G401.6 (cell line): ENCODE measurements at regions not wholly inside any gene's neighbourhood (a gene's known extent, or its start where the extent isn't known, plus 50 kb on each side); places are given as distances from the start of the nearest gene placed in this dataset.
"Not testable (repeated sequence)": the region's sequence is repeated elsewhere in the genome, so short reads cannot be mapped to it uniquely, and the experiment has no call there.

ENCODE experiments used
- FAIRE-seq: peaks from 2 replicates; lab custom pipeline; 2012; peaks lifted over from hg19 to GRCh38; lab: Jason Lieb, UNC

DNA sequence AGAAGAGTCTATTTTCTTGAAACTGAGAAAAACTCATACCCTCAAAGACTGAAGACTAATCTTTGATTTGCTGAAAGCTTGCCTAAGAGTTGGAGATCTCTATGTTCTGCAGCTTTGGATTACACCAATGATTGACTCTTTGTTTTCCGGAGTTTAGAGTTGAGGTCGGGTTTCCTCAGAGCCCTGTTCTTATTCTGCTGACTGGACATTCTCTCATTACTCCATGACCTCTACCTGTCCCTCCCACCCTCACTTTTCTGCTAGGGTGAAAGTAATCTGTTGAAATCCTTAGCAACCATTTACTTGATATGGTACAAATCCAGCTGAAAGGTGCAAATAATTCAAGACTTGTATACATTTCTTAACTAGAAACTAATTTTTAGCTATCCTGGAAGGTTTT, 421.5 kb upstream of the FRG1 start:
- no peak for FAIRE-seq

DNA sequence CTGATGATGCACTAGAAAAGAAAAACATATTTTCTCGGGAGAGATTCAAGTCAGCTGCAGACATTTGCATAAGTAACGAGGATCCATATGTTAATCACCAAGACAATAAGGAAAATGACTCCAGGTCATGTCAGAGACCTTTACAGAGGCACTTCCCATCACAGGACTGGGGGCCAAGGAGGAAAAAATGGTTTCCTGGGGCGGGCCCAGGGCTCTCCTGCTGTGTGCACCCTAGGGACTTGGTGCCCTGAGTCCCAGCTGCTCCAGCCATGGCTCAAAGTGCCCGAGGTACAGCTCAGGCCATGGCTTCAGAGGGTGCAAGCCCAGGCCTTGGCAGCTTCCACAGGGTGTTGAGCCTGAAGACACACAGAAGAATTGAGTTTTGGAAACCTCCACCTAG, 415.4 kb upstream of the FRG1 start:
- no peak for FAIRE-seq

DNA sequence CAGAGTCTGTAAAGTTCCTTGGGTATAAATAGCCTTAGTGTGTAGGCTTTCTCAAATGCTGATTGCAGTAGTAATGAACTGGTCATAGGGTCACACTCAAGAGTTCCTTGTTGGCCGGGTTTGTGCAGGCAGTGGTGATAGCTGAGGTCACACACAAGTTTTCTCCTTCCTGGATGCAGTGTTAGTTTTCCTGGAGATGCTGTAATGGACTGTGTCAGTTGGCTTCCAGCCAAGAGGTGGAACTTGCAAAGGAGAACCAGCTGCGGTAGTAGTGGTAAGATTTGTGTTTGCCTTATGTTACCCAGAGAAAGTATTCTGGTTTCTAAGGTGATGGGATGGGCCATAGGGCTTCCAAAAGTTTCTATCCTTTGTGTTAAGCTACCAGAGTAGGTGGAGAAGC, 409.8 kb upstream of the FRG1 start:
- no peak for FAIRE-seq

DNA sequence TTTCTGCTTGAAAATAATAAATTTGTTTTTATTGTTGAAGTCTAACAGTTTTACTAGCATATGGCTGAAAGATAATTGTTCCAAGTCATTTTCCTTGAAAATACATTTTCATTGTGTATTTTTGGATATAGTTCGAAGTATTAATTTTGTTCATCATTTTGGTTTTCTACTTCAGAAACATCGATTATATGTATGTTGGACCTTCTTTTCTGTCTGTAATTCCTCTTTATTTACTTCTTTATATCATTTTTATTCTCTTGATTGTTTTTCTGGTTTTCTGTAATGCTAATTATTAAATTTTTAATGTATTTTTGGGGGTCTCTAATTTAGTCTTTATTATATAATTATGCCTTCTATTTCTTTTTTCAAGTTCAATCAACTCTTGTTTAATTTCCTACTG, 407.1 kb upstream of the FRG1 start:
- no peak for FAIRE-seq

DNA sequence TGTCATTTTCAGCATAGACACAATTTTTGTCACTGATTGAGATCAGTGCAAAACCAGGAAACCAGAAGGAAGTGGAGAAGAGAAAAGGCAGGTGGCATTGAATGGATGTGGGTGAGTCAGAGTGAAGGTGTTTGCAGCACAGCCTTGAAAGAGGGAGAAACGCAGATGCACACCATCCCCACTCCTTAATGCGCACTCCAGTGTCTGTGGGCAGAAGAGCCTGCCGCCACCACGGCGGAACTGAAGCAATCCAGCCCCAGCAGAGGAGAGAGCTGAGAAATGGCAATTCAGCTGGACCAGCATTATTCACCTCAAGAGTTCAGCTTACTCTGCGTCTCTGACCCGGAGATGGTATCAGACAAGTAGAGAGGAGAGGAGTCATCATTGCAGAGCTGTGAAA, 393.1 kb upstream of the FRG1 start:
- FAIRE-seq: no peak

DNA sequence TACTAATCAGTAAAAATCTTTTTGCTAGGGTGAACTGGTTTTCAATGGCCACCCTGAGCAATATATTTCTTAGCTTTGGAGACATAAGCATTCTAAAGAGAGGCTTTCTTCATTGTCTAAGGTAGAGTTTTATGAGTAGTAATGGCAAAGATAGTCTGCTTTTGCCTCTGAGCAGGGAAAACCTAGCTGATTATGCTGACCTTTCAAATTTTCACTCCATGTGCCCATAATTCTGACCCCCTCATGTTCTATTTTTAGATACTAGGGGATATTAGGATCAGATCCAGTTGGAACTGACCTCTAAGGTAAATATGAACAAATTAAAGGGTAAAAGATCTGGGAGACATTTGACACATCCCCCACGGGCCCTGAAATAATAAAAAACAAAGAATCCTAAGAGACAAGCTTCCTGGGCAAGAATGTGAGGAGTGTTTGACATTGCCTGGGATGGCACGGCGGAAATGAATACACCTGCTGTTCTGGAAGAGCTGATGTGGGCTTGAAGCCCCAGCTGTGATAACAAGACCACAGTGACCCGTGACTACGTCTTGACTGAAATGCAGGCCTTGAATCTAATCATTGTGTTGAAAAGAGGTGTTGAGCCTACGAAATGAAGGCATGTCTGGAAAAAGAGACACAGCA, 392.1 kb upstream of the FRG1 start:
- FAIRE-seq: no peak

DNA sequence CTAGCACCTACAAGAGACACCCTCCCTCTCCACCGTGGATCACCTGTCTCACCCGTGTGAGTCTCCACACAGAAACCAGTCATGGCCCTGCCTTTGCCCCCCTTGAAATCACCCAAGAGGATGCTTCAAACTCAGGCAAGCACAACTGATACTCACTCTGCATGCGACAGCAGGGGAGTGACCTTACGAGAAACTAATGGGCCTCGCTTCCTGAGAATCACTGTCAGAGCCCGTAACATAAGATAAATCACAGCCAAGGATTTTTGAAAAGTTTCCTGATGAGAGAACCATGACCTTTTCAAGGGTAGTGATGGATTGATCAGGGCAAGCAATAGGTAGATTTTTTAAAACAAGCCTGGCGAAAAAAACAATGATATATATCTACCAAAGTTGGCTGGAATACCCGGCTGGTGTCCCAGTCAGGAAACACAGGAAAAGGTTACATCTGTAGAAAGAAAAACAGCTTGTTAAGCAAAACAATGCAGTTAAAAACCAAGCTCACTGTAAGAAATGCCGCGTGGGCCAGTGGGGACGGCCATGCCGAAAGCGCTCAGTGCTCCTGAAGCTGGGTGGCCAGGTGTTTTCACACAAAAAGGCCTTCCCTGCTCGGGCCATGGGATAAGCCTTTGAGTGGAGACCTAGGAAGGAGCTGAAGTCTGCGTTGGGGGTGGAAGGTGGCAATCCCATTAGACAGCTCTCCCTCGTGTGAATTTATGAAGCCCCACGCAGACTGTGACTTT, 388.6 kb upstream of the FRG1 start:
- not testable (repeated sequence) for FAIRE-seq

DNA sequence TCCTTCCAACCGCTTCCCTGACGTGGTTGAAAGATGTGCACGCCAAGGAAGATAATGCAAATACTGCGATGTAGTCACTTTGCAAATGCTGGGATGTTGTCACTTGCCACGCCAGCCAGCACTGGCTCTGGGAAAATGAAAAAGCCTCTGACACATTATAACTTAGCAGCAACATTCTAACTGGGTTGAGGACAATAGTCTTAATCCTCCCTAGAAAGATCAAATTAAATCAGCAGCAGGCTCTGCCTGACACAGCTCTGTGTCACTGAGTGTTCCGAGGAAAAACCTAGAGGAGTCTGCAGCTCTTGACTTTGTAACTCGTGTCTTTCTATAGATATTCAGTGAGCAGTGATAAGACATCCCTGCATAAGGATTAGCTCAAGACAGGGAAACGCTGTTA, 380.1 kb upstream of the FRG1 start:
- FAIRE-seq: not testable (repeated sequence)

DNA sequence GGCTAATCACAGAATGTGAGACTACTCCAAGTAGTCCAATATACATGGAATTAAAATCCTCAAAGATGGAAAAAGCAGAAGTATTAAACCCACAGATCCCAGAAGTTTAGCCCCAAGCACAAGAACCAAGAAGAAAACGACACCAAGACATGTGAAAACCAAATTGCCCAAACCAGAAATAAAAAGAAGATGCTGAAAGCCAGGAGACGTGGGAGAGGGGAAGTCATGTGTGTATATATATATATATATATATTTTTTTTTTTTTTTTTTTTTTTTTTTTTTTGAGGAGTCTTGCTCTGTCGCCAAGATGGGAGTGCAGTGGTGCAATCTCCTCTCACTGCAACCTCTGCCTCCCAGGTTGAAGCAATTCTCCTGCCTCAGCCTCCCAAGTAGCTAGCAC, 376.9 kb upstream of the FRG1 start:
- FAIRE-seq: not testable (repeated sequence)

DNA sequence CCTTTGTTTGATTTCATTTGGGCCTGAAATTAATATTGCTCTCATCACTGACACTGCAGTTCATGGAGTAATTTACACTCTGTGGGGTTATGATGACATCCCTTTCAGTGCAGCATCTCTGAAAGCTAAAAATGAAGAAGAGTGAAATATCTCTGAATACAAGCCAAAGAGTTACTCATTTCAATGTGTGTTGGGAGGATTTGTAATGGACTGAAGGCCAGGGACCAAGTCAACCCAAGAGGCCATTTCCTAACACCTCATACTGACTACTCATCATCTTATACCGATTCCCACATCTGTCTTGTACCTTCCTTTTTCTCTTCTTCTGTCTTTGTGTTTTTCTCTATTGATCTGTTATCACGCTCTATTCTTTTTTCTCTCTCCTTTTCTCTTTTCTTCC, 374.4 kb upstream of the FRG1 start:
- not testable (repeated sequence) for FAIRE-seq

DNA sequence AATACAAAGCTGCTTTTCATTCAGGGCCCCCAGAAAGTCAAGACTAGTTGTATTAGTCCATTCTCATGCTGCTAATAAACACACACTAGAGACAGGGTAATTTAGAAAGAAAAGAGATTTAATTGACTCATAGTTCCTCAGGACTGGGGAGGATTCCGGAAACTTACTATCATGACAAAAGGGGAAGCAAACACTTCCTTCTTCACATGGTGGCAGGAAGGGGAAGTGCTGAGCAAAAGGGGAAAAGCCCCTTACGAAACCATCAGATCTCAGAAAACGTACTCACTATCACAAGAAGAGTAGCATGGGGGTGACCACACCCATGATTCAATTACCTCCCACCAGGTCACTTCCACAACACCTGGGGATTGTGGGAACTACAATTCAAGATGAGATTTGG, 373.8 kb upstream of the FRG1 start:
- not testable (repeated sequence) for FAIRE-seq

DNA sequence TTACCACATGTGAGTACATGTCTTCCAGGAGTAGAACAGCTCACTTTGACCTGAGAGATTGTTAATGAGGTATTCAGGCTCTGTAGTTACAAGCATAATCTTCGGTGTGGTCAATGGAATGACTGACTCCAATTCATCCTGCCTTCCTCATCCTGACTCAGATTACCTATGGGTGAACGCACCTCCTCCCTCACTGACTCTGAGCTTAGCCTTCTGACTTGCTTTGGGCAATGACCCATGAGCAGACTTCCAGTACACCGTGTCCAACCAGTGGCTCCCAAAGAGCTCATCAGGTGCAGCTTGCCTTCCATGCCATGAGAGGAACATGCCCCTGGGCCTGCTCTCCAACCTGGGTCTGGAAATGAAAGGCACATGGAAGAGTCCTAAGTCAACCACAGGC, 361.0 kb upstream of the FRG1 start:
- FAIRE-seq: not testable (repeated sequence)

DNA sequence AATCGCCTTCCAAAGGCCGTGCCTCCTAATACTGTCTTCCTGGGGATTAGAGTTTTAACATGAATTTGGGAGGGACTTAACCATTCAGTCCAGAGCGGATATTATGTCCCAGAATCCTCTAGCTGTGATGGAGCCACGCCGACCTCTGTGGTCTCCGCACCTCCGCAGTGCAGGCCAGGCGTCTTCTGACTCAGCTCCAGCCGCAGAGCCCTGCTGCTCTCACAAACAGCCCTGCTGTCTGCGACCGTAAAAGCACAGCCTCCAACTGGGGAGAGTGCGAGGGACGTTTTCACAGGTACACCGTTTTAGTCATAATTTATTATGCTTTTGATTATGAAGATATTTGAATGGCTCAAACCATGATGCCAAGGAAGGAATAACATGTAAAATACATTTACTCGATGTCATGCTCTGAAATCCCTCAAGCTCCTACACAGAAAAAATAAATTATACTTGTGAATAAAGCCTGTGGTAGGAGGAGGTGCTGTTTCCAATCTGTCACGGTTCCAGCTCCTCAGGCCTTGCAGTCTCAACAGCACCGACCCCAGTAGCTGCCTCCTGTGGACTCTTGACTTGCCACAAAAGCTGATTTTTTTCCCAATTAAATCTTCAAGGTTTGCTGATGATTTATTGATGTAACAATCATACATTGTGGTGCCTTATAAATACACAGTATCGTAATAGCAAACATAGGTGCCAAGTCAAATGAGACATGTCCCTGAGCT, 353.6 kb upstream of the FRG1 start:
- not testable (repeated sequence) for FAIRE-seq

DNA sequence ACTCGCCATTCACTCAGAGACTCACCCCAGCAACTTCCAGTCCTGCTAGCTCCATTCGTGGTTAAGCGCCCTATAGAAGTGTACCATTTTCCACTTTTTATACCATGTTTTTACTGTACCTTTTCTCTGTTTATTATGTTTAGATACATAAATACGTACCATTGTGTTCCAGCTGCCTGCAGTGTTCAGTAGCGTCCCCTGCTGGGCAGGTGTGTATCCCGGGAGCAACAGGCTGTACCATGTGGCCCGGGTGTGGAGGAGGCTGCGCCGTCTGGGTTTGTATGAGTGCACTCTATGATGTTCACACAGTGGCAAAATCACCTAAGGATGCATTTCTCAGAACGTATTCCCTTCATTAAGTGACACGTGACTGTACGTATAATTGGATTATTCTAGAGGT, 351.5 kb upstream of the FRG1 start:
- not testable (repeated sequence) for FAIRE-seq

DNA sequence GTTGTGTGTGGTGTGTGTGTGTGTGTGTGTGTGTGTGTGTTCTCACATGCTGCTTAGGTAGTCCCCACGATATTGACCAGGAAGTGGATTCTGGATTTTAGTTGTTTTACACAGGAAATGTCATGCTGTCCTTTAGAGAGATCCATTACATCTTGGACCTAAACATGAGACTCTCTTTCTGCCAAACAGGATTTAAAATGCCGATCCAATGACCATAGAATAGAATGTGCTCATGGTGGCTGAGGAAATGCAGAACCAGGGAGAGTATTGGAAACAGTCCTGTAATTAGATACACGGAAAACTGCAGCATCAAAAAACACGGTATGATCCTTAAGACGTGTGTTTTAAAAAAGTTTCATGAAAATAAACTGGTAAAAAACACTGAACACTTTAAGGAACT, 347.8 kb upstream of the FRG1 start:
- FAIRE-seq: no peak

DNA sequence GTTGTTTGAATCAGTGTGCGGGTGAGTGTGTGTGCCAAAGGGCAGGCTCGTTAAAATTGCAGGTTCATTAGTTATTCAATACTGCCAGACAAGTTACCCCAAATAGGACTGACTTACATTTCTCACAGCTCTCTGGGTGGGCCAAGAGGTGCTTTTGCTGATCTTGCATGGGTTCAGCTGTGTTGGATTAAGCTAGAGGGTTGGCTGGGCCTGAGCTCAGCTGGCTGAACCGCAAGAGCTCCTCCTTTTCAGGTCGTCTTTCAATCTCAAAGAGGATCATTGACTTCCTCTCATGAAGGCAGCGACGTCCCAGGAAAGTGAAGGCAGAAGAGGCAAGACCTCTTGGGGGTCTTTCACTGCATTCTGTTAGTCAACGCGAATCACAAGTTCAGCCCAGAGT, 343.3 kb upstream of the FRG1 start:
- no peak for FAIRE-seq

DNA sequence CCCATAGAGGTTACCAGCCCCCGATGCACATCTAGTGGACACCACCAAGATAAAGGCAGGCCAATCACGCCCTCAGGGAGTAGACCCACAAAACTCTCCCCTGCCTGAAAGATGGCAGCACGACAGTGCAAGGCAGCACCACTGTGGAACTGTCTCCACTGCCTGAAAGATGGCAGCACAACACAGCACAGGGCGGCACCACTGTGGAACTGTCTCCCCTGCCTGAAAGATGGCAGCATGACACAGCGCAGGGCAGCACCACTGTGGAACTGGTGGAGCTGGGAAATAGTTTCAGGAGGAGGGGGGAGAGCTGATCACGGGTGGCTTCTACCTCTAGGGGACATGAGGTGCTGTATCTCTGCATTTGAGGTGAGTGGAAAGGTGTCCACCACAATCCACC, 340.4 kb upstream of the FRG1 start:
- no peak for FAIRE-seq

DNA sequence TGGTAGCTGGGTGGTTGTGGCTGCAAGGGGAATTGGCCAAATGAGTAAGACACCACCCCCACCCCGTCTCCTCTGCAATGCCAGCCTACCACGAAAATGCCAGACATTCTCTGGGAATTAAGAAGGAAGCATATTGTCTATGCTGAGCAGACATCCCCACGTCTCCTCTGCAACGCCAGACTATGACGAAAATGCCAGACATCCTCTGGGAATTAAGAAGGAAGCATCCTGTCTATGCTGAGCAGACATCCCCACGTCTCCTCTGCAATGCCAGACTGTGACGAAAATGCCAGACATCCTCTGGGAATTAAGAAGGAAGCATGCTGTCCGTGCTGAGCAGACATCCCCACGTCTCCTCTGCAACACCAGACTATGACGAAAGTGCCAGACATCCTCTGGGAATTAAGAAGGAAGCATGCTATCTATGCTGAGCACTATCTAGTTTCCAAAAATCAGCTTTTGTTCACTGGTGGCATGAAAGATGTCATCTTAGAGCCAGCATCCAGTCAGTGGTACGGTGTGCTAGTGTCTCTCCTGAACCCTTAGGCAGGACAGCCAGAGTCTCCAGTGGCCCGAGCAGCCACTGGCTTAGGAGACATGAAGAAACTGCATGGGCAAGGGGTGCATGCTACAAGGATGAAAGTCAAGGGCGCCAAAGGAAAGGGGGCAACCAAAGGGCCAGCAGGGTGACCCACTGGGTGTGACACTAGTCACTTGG, 339.8 kb upstream of the FRG1 start:
- FAIRE-seq: no peak

DNA sequence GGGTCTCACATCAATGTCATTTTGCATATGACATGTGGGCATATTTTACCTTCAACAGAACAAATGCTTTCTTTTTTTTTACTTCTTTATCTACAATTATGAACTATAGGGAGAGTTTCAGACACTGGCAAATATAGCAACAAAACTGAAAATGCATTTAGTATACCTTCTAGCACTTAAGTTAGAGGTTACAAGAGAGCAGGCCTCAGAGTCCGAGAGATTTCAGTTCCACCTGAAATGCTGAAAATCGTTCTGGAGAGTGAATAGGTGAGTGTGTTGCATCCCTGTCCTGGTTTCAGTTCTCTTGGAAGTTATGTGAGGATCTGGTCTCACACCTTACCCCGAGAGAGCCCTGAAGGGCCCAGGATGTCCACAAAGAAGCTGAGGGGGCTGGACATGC, 337.8 kb upstream of the FRG1 start:
- FAIRE-seq: not testable (repeated sequence)

DNA sequence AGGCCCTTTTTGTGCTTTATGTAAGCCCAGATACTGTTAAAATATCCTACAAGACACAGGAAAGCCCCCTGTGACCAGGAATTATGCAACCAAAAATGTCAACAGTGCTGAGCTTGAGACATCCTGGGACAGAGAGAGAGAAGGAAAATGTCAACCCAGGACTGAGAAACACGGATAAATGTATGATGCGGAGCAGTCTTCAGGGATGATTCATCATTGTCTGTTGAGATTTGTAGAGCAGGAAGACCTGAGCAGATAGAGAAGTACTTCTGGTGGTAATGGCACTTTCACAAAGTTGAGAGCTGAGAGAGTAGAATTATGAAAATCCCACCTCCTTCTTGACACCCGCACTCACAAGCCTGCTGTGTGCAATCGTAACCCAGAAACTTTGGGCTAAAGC, 330.1 kb upstream of the FRG1 start:
- not testable (repeated sequence) for FAIRE-seq

DNA sequence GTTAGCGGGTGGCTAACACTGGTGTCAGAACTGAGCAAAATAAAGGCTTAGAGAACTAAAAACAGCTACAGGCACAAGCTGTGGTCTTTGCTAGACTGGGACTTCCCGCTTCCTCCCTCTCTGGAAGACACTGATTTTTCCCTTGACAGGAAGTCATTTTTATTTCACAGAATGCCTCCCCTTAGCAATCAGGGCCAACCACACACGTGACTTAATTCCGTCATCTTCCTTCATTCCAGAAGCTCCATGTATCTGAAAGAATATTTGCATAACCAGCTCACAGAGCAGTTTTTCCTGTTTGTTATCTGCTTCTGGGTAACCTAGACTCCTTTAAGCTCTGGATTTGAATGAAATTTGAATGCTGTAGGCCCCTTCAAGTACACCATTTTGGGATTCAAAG, 327.5 kb upstream of the FRG1 start:
- FAIRE-seq: no peak

DNA sequence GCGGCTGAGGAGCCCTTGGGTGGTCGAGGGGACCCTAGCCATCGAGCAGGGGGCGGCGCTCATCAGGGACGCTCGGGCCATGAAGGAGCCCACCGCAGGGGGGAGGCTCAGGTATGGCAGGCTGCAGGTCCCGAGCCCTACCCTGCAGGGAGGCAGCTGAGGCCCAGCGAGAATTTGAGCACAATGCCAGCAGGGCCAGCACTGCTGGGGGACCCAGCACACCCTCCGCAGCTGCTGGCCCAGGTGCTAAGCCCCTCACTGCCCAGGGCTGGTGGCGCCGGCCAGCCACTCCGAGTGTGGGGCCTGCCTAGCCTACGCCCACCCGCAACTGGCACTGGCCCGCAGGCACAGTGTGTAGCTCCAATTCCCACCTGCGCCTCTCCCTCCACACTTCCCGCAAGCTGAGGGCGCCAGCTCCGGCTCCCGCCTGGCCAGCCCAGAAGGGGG, 325.4 kb upstream of the FRG1 start:
- no peak for FAIRE-seq

DNA sequence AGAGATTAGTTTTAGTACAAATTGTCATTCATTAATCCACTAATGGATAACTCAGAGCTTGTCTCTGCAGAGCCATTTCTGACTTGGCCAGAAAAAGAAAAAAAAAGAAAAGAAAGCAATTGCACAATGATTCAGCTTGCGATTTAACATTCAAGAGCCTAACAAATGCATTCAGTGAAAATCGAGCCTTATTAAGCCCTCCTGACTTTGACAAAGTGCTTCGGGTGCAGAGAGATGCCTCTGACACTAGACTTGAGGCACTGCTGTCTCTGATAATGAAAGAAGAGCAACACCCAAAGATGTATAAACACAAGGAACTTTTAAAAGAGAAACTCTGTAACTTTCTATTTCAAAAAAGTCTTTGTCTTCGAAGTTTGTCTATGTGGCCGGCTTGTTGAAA, 322.9 kb upstream of the FRG1 start:
- FAIRE-seq: not testable (repeated sequence)
